ENCODE measurements at regions not wholly inside any gene's neighbourhood (a gene's known extent, or its start where the extent isn't known, plus 50 kb on each side); places are given as distances from the start of the nearest gene placed in this dataset.
"Not testable (repeated sequence)": the region's sequence is repeated elsewhere in the genome, so short reads cannot be mapped to it uniquely, and the experiment has no call there.

DNA sequence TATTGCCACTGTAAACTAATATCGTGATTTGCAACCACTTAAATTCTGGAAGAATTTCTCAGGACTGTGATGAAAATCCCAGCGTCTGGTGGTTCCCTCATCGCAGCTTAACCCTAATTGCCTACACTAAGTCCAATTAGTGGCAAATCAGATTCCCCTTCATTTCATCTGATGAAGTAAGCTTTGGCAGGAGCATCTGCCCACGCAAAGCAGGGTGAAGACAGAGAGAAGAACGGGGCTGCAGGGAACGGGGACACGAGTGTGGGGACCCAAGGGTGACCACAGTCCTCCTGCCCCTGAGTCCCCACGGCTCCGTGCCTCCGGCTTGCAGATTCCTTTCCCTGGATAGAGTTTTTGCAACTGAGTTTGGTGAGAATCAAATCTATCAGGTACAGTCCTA is 159.5 kb downstream of the LY86 start:
- no peak for DNase-seq (ENCODE audit: low read depth)

DNA sequence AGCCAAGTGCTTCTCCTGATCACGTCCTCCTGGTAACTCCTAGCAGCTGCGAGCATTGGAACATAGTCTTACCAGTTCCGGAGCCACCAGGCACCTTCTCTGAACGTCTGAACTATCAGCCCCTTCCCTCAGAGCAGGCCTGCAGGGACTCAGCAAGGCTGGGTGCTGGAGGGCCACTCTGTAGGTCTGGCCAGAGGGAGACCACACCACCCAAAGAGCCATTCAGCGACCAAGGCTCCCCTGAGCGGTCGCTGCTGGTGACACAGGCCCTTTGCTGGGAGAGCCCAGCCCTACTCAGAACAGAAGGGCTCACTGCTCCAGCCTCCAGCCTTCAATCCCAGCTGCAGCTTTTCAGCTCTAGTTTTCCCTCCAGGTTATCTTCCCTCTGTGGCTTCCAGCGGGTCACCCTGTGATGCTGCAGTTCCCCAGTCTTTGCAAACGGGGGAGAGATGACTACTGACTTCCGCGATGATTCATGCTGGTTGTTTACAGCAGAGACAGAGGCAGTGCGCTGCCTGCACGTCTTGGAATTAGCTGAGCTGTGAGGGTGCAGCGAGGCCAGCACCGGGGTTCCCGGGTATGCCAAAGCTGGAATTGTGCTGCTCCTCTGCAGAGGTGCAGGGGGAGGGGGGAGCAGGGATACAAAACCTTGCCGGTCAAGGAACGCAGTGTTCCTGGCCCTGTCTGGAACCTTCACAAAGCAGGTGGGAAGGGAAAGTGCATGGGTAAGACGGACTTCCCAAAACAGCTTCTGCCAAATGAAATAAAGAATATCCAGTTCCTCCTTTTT is 161.4 kb downstream of the LY86 start:
- peak; percentile 95 for DNase-seq (ENCODE audit: low read depth)

DNA sequence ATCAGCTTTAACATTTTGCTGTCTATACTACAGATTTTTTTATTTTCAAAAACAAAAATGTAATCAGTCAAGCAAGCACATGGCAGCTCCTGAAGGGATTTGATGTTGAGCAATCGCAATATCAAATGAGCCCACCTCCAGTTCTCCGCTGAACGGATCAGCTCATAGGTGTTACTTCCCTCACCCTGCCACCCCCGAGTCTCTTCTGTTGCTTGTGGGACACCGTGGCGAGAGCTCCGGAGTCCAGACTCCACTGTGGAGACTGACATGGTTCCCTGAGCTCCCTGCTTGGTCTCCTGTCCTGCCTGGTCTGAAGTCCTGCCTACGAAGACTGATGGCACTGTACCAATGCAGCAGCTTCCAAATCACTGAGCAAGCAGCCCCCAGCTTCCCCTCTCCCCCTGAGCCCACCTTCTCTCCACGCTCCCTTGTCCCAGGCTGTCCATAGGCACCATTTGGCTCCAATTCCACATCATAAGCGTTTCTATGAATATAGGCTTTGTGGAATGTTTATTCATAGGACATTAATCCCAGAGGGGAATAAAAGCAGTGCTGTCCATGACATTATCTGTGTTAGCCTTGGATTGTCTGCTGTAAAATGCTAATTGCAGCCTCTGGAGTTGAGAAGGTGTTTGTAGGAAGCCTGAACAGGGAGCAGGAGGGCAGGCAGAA is 162.2 kb downstream of the LY86 start:
- DNase-seq (ENCODE audit: low read depth): no peak

DNA sequence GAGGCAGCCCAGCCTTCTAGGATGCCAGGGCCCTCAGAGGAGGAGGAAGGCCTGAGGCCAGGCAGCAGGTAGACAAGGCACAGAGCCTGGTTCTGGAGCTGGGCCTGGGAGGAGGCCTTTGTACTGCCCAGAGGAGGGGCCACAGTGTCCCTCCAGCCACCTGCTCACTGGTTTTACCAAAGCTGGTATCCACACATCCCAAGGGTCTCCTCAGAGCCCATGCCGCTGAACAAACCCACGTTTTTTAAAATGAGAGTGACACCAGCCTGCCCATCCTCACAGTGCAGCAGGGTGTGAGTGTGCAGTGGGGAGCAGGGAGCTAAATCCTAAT is 162.7 kb downstream of the LY86 start:
- DNase-seq (ENCODE audit: low read depth): no peak

DNA sequence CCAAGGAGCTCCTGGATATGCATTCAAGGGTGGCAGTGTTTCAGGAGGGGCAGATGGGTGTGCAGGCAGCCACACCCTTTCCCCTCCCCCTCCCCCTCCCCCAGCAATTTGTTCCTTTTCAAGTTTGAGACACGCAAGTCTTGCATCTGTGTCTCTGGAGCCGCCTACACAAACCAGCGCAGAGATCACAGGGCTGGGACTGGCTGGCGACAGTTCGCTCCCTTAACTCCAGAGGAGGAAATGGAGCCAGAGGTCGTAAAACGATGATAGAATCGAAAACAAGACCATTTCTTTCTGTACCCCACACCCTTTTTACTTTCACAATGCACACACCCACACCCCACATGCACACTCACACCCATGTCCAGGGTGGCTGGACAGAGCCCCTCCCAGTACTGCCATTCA is 163.1 kb downstream of the LY86 start:
- no peak for DNase-seq (ENCODE audit: low read depth)

DNA sequence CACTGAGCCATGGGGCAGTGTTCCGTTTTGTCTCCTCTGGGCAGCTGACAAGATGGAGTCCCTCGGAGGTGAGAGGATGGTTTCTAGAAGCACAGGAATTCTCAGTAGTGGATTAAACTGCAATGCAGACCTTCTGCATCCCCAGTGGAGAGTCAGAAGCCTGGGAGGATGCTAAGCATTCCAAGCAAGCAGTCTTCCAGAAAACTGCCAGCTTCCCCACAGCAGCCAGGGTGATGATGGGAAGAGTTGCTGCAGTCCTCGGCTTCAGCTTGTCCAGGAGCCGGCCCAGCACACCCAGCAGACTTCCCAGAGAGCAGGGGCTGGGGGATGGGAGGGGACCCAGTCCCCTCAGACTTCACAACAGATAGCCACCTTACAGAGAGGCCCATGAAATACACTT is 163.6 kb downstream of the LY86 start:
- DNase-seq (ENCODE audit: low read depth): no peak

DNA sequence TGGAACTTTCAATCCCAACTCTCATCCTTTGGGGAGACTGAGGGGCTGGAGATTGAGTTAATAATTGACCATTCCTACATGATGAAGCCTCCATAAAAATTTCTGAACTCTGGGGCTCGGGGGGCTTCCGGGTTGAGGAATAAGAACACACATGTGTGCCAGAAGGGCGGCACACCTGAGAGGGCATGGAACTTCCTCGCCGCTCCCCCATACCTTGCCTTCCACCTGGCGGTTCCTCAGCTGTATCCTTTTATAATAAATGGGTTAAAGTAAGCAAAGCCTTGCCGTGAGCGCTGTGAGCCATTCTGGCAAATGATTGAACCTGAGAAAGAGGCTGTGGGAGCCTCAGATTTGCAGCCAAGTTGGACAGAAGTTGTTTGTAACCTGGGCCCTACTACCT is 164.8 kb downstream of the LY86 start:
- no peak for DNase-seq (ENCODE audit: low read depth)

DNA sequence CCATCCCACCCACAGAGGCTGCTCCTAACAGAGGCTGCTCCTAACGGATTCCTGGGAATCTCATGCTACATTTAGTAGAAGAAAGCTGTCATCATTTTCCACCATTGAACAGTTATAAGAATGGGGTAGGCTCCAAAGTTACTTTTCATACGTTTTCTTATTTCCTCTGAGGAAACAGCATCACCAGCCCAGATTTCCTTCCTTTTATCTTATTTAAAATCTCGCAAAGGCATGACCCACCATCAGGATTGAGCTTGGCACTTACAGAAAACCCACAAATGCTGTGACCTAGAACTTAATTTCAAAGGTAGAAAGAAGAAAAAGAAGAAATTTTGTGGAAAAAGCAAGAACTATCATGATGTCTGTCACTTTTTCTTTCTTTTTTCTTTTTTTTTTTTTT is 168.0 kb downstream of the LY86 start:
- no peak for DNase-seq (ENCODE audit: low read depth)

DNA sequence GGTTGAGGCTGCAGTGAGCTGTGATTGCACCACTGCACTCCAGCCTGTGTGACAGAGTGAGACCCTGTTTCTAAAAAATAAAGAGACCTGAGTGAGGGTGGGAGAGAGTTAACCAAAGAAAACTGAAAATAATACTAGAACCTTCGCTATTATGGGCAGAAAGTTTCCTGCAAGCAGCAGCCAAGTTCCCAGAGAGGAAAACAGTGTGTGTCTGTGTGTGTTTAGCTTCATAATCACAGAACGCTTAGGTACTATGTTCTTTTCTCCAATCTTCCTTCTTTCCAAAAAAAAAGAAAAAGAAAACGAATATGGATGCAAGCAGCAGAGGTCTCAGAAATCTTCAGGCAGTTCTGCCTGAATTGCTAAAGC is 170.0 kb downstream of the LY86 start:
- DNase-seq (ENCODE audit: low read depth): no peak

DNA sequence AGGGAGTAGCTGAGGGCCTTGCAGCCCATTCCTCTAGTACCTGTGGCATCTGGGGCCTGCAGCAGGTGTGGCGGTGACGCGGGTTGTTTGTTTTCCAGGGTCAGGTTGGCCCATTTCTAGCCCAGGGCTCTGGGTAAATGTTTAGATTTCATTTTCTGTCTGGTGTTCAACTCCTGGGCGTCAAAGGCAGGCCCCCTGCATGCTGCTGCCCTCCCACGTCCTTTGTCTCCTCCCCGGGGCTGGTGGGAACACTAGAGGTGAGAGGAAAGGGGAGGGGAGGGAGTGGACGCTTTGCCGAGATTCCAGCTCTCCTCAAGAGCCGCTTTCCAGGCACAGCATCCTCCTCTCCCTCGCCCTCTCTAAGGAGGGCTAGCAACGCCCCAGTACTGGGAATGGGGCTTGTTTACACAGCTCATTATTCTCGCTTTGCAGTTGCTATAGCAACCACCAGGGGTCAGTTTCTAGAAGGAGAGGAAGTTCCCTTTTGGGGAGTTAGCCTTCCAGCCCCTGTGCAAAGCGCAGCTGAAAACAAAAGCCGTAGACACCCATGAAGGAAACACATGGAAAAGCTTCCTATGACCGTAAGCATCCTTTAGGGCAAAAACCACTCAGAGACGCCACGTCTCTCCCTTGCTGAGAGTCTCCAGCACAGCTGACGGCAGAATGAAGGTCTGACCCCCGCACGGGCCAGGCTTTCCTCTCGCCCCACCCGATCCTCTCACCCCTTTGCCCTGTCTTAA is 170.6 kb downstream of the LY86 start:
- DNase-seq (ENCODE audit: low read depth): peak; percentile 29

DNA sequence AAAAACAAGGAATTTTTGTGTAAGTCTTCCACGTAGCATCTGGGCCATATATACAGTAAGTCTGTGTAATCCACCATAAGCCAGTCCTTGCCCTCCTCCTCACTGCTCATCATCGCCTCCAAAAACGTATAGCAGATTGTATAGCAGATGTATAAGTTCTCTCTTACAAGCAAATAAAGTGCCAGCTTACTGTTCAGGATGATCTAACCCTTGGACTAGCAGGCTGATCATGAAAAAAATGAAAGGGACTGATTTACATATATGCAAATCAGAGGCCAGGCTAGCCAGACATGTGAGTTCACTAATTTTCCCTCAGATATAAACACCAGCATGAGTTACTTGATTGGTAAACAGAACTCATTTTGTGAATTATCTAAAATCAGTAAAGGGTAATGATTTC is 171.5 kb downstream of the LY86 start:
- DNase-seq (ENCODE audit: low read depth): no peak

DNA sequence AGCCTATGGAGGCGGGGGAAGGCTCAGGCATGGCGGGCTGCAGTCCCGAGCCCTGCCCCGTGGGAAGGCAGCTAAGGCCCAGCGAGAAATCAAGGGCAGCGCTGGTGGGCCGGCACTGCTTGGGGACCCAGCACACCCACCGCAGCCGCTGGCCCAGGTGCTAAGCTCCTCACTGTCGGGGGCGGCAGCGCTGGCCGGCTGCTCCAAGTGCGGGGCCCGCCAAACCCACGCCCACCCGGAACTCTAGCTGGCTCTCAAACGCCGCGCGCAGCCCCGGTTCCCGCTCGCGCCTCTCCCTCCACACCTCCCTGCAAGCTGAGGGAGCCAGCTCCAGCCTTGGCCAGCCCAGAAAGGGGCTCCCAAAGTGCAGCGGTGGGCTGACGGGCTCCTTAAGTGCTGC is 174.0 kb downstream of the LY86 start:
- DNase-seq (ENCODE audit: low read depth): not testable (repeated sequence)

DNA sequence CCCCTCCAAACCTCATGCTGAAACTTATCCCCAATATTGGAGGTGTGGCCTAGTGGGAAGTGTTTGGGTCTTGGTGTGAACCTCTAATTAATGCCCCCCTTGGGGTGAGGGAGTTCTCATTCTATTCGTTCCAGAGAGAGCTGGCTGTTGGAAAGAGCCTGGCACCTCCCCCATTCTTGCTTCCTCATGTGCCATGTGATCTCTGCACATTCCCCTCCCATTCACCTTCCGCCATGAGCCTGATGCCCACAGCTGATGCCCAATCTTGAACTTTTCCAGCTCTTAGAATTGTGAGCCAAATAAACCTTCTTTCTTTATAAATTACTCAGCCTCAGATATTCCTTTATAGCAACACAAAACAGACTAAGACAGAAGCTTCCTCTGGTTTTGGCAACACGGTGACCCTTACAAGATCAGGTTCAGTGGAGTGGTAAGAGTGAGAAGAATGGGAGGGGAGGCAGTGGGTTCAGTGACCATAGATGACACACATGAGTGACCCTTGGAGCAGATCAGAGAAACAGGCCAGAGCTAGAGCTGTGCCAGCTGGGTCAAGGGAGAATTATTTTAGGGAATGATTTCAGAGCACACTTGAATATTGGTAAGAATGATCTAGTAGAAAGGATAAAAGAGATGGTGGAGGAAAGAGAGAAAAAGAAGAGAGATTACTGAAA is 176.4 kb downstream of the LY86 start:
- DNase-seq (ENCODE audit: low read depth): no peak

DNA sequence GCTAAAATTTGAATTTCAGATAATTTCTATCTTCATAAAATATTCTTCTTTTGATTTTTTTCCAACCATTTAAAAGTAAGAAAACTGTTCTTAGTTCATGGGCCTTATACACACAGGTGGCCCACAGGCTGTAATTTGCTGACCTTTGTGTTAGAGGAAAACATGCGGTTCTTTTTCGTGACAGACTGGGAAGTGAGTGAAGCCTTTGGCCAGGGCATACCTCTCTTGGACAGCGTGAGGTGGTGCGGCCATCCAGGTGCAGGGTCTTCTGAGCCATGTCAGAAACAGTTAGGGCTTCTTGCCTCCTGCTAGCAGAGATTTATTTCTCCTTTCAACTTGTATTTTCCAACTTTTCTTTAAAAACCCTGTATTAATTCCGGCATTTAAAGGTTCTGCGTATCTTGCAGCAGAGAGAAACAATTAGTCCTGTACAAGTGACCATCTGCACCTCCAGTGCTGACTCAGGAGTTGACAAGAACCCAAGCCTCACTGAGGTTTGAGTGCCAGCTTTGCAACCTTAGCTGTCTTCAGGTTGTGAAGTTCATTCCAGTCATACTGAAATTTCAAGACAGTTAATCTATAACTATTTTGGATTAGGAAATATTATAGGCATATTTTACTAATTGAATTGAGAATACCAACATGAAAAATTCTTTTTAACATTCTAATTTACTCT is 177.8 kb downstream of the LY86 start:
- no peak for DNase-seq (ENCODE audit: low read depth)

DNA sequence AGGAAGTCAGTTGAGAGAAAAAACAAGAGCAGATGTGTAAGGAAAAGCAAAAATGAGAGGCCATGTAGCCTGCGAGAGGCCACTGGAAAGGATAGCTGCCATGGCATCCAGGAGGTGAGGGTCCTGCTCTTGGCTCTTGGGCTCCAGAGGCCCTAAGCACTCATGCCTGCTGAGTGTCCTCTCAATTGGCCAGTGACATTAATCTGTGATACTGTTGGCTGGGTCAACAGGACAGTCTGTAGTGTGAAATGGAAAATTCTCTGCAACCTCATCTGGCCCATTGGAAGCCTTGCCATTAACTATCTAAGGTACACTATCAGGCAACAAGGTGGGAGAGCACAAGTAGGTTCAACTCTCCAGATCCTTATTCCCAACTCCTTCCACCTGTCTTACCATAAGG is 180.9 kb downstream of the LY86 start:
- no peak for DNase-seq (ENCODE audit: low read depth)

DNA sequence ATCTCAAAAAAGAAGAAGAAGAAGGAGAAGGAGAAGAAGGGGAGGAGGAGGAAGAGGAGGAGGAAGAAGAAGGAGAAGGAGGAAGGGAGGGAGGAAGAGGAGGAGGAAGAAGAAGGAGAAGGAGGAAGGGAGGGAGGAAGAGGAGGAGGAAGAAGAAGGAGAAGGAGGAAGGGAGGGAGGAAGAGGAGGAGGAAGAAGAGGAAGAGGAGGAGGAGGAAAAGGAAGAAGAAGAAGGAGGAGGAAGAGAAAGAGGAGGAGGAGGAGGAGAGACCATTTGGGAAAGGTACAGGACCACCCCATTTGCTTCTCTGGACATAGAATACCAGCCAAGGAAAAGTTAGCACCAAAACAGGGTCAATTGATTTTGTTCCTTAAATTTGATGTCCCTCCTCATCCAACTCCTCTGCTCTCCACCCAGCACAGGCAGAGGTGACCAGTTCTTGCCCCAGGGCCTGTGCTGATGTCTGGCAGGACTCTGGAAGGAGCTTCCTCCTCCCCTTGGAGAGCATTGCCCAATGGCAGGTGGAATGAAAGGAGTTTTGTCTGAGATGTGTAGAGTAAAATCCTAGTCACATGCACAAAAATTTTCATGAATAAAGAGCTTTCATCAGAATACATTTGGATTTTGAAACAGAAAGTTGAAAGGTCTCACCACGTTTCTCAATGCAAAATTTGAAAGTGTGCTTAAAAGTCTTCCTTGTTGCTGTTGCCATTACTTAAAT is 182.9 kb downstream of the LY86 start:
- DNase-seq (ENCODE audit: low read depth): no peak

DNA sequence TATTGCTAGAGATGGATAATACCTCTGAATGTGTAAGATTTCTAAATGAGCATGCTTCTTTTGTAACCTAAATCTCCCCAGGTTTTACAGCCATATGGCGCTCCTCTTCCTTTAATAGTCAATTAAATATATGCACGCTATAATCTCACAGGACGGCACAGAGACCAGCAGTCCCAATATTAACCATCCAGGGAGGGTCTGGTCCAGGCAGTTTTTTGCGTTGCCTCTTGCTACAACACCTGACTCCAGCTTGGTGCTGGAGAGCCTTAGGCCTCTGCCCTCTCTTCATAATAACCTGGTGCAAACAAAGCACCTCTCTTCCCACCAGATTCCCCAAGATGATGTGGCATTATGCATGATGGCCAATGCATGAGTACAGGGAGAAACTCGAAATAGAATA is 183.4 kb downstream of the LY86 start:
- no peak for DNase-seq (ENCODE audit: low read depth)

DNA sequence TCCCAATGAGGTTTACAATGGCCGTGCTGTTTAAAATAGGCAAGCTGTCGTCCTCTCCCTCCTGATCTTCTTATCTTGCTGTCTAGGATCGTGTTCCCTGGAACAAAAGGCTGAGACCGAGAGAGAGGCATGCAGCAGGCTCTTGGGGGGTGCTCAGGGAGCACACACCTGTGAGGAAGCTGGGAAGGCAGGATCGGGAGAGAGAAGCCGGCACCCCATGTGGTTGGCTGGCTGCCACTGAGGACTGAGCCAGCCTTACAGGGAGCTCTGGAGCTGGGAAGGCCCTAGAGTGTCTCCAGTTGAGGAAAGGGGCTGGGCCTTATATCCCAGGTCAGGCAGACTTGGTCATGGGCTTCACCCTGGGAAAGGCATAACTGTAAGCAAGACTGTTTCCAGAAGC is 184.2 kb downstream of the LY86 start:
- DNase-seq (ENCODE audit: low read depth): peak; percentile 17

DNA sequence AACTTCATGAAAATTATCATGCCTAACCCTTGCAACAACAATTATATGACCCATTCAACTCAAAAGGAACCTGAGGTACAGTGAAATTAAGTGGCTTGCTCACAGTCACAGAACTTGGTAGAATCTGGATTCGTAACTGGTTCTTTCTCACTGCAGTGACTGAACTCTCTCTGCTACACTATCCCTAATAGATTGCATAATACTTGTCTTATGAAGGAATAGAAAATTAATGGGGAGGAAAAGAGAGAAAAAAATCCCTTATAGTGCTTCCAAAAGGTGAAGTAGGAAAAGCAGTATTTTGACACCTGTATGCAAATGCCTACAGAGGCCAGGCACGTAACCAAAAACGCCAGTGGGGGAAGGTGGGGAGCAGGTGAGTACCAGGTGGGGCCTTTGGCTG is 186.6 kb downstream of the LY86 start:
- DNase-seq (ENCODE audit: low read depth): no peak

DNA sequence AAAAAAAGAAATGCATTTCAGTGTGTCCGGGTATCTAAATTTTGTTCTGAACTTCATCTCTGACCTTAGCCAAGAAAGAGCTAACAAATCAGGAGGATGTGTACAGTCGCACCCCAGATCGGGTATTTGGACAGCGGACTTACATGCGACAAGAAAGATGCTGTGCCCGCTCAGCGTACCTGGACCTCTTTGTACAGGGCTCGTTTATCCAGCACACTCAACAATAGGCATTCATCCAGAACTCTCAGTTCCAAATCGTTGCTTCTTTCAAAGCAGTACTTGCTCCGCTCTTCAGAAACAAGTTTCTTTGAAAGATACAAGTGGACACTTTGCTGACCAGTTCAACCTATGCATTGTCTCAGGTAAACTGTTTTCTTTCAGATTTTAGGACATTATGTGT is 191.7 kb downstream of the LY86 start:
- DNase-seq (ENCODE audit: low read depth): no peak
